Mesothelial cell of epicardium (in vitro differentiated cells): ENCODE measurements at regions not wholly inside any gene's neighbourhood (a gene's known extent, or its start where the extent isn't known, plus 50 kb on each side); places are given as distances from the start of the nearest gene placed in this dataset.

Source experiments
- DNase-seq, 2 experiments: peaks; one replicate each; pipeline ENCODE4 v3.0.0; 2021; ENCODE audit warnings: low spot score in 2 of 2; ENCODE audit not compliant: unreplicated experiment in 2 of 2
- H3K27ac Mint-ChIP-seq: 2 replicates; pipeline ENCODE4 v1.8.0; 2021; ENCODE audit warnings: mixed read lengths
- H3K27me3 Mint-ChIP-seq: 2 replicates; pipeline ENCODE4 v1.8.0; 2021; ENCODE audit warnings: low read depth, mixed read lengths
- H3K36me3 Mint-ChIP-seq: 2 replicates; pipeline ENCODE4 v1.8.0; 2021; ENCODE audit warnings: mixed read lengths
- H3K4me1 Mint-ChIP-seq: 2 replicates; pipeline ENCODE4 v1.8.0; 2021; ENCODE audit warnings: mixed read lengths
- H3K4me3 Mint-ChIP-seq: 2 replicates; pipeline ENCODE4 v1.8.0; 2021; ENCODE audit warnings: mild to moderate bottlenecking, moderate library complexity, mixed read lengths
- H3K9me3 Mint-ChIP-seq: 2 replicates; pipeline ENCODE4 v1.8.0; 2021; ENCODE audit warnings: mixed read lengths
- TF ChIP-seq, protein P1 (sequence below): fragments of 200-600 bp; sonication (generic); IDR thresholded peaks from one replicate; pipeline ENCODE4 v1.5.0; 2021; ENCODE audit warnings: antibody characterized with exemption; ENCODE audit not compliant: unreplicated experiment

DNA sequence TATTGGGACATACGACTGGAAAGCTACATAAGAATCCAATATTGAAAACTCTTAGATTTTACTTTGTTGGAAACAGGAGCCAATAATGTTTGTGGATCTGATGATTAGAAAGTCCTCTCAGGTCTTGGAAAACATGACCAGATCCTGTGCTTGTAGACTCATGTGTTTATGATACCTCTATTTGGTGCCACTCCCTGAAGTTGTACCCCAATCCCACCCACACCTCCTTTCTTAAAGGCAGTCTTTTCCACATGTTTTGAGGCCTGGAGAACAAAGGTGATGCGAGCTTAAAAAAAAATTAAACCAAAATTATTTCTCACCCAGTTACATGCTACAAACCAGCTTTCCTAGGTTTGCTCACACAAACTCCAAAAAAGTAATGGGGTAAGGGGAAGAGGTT lies 262.7 kb downstream of the PTTG2 start:
- H3K36me3 Mint-ChIP-seq, result no peaks in the 10 kb centered on the region
- peaks cover 4% of the 10 kb centered on the region for H3K9me3 Mint-ChIP-seq
- peaks cover 16% of the 10 kb centered on the region for H3K4me1 Mint-ChIP-seq
- H3K27me3 Mint-ChIP-seq, result no peaks in the 10 kb centered on the region
- no peak overlapping the region for H3K27ac Mint-ChIP-seq
- no peak for DNase-seq
- H3K4me3 Mint-ChIP-seq, result no peak overlapping the region
- TF ChIP-seq, protein P1, sequence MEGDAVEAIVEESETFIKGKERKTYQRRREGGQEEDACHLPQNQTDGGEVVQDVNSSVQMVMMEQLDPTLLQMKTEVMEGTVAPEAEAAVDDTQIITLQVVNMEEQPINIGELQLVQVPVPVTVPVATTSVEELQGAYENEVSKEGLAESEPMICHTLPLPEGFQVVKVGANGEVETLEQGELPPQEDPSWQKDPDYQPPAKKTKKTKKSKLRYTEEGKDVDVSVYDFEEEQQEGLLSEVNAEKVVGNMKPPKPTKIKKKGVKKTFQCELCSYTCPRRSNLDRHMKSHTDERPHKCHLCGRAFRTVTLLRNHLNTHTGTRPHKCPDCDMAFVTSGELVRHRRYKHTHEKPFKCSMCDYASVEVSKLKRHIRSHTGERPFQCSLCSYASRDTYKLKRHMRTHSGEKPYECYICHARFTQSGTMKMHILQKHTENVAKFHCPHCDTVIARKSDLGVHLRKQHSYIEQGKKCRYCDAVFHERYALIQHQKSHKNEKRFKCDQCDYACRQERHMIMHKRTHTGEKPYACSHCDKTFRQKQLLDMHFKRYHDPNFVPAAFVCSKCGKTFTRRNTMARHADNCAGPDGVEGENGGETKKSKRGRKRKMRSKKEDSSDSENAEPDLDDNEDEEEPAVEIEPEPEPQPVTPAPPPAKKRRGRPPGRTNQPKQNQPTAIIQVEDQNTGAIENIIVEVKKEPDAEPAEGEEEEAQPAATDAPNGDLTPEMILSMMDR, result no peak

DNA sequence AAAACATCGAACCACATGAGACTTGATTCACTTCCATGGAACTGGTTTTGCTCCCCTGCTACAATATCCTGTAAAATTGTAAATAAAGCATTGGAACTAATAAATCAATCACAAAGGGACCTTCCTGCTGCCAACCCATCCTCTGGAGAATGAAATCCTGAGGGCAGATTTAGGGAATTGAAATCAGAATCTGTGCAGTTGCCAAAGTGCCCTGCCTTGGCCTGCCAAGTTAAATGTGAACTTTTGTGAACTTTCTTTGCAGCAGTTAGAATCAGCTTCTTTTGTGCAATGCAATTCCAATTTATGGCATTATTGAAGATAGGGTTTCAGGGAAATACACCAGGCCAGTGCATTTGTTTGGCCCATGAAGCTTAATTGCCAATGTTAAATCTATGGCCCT lies 263.1 kb downstream of the PTTG2 start:
- no peak for DNase-seq
- TF ChIP-seq, protein P1, result no peak
- Mint-ChIP-seq H3K4me1 (peaks cover 16% of the 10 kb centered on the region), H3K27me3 (no peaks in the 10 kb centered on the region), H3K9me3 (peaks cover 4% of the 10 kb centered on the region), H3K27ac (no peak overlapping the region), H3K36me3 (no peaks in the 10 kb centered on the region), H3K4me3 (no peak overlapping the region)

DNA sequence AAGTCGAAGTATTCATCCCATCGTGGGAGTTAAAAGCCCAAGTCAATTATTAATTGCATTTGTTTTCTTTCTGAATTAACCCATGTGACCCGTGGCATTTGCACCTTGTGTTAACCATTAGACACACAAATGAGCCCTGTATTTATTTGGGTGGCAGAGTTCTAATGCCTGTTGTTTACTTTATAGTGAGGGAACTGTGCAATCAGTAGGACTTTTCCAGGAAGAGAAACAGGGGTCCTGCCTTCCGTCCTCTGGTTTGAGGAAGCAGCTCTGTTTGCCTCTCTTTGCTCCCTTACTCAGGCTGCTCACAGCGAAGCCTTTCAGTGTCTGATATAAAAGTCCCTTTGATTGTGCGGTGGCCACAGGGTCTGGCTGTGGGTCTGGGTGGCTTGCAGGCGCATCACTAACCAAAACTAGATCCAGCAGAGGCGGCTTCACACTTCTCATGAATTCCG lies 263.6 kb downstream of the PTTG2 start:
- H3K27ac Mint-ChIP-seq, result peak overlapping the region; percentile 39
- no peak for DNase-seq
- no peaks in the 10 kb centered on the region for H3K36me3 Mint-ChIP-seq
- peaks cover 16% of the 10 kb centered on the region for H3K4me1 Mint-ChIP-seq
- TF ChIP-seq, protein P1, result no peak
- H3K9me3 Mint-ChIP-seq, result peaks cover 4% of the 10 kb centered on the region
- H3K4me3 Mint-ChIP-seq, result no peak overlapping the region
- H3K27me3 Mint-ChIP-seq, result no peaks in the 10 kb centered on the region

DNA sequence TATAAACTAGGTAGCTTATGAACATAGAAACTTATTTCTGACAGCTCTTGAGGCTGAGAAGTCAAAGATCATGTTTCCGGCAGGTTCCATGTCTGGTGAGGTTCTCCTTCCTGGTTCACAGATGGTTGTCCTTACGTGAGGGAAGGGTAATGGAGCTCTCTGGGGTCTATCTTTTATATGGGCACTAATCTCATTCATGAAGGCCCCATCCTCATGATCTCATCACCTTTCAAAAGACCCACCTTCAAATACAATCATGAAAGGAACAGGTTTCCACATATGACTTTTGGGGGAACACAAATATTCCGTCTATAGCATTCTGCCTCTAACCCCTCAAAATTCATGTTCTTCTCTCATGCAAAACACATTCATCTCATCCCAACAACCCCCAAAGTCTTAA lies 264.7 kb downstream of the PTTG2 start:
- no peak overlapping the region for H3K4me3 Mint-ChIP-seq
- H3K36me3 Mint-ChIP-seq, result no peaks in the 10 kb centered on the region
- DNase-seq, result no peak
- no peak overlapping the region for H3K27ac Mint-ChIP-seq
- H3K27me3 Mint-ChIP-seq, result no peaks in the 10 kb centered on the region
- peaks cover 18% of the 10 kb centered on the region for H3K4me1 Mint-ChIP-seq
- H3K9me3 Mint-ChIP-seq, result peaks cover 4% of the 10 kb centered on the region
- TF ChIP-seq, protein P1, result no peak

DNA sequence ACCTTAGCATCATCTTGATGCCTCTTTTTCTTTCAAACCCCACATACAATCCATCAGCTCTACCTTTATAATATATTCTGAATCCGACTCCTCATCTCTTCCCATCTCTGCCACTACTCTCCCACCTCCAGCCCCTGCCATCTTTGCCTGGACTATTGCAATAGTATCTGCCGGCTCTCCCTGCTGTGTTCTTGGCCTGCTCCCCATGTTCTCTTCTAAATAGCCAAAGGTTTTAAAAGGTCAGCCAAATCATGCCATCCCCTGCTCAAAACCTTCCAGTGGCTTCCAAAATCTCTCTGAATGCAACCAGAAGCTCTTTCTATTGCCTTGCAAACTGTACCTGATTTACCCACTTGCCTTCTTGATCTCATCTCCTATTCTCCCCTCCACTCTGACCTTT lies 266.0 kb downstream of the PTTG2 start:
- TF ChIP-seq, protein P1, result no peak
- no peak overlapping the region for H3K4me3 Mint-ChIP-seq
- H3K9me3 Mint-ChIP-seq, result peaks cover 4% of the 10 kb centered on the region
- peaks cover 28% of the 10 kb centered on the region for H3K4me1 Mint-ChIP-seq
- no peak overlapping the region for H3K27ac Mint-ChIP-seq
- DNase-seq, result no peak
- H3K27me3 Mint-ChIP-seq, result no peaks in the 10 kb centered on the region
- H3K36me3 Mint-ChIP-seq, result no peaks in the 10 kb centered on the region
